K562 (cell line): ENCODE measurements at regions not wholly inside any gene's neighbourhood (a gene's known extent, or its start where the extent isn't known, plus 50 kb on each side); places are given as distances from the start of the nearest gene placed in this dataset.

Experiments used
- ATAC-seq: fragments of 200-7000 bp; cut with Tn5 transposase; 3 replicates; pipeline ENCODE4 v1.9.1; 2020; ENCODE audit warnings: moderate library complexity
- BruUV-seq: library from RNA; stranded (reverse); fragments of 400-500 nt; replicated peaks from 2 replicates; lab custom pipeline; 2021; lab: Mats Ljungman, UMichigan
- CTCF ChIA-PET: fragments of 300-600 bp; formaldehyde crosslinking; extraction: SDS; loops from one replicate; lab custom pipeline; 2021; ENCODE audit warnings: low intra/inter-chr PET ratio; lab: Yijun Ruan, JAX
- POLR2A ChIA-PET: fragments of 300-600, 350-650 bp; sonication (Branson Sonifier 250); formaldehyde crosslinking; extraction: SDS; loops from one replicate; lab custom pipeline; 2021; ENCODE audit warnings: antibody characterized with exemption, inconsistent platforms; lab: Yijun Ruan, JAX
- DNase-seq, 4 experiments: peaks; one replicate each; pipeline versions ENCODE4 v3.0.0 to v3.0.0-alpha.2; 2011 to 2018; ENCODE audit warnings: low spot score in 3 of 4, mixed read lengths in 3 of 4; ENCODE audit errors: extremely low read depth in 1 of 4
- FAIRE-seq: peaks from 2 replicates; lab custom pipeline; 2011; peaks lifted over from hg19 to GRCh38; lab: Jason Lieb, UNC
- H2AFZ ChIP-seq: 2 replicates; pipeline ENCODE4 v1.6.0; 2011; ENCODE audit warnings: low read depth, low read length, control low read depth, inconsistent platforms
- H3K27ac ChIP-seq: fragments of 200-600 bp; 3 replicates; pipeline ENCODE4 v1.8.0; 2011; ENCODE audit warnings: low read depth, mild to moderate bottlenecking, control low read depth, inconsistent platforms, low read length, moderate library complexity, mixed read lengths; ENCODE audit errors: extremely low read depth
- H3K27me3 ChIP-seq, 2 experiments: fragments of 300-600 bp in 1 of 2; 2 replicates in 1 of 2; 3 replicates in 1 of 2; pipeline versions ENCODE4 v1.6.0 to v1.8.0; 2011; ENCODE audit warnings: inconsistent platforms in 2 of 2, low read length in 2 of 2, mild to moderate bottlenecking in 1 of 2, mixed read lengths in 1 of 2, moderate library complexity in 1 of 2; ENCODE audit not compliant: control insufficient read depth in 2 of 2, insufficient read depth in 2 of 2
- H3K36me3 ChIP-seq: fragments of 300-600 bp; 3 replicates; pipeline ENCODE4 v1.8.0; 2011; ENCODE audit warnings: mild to moderate bottlenecking, low read length, inconsistent platforms; ENCODE audit not compliant: control insufficient read depth, insufficient read depth
- H3K4me1 ChIP-seq, 2 experiments: fragments of 200-600 bp in 1 of 2; replicated peaks in 1 of 2; 2 replicates in 1 of 2; 3 replicates in 1 of 2; pipeline versions ENCODE4 v1.5.1 to v1.8.0; 2011; ENCODE audit warnings: inconsistent platforms in 2 of 2, low read length in 2 of 2, mild to moderate bottlenecking in 1 of 2, mixed read lengths in 1 of 2, moderate library complexity in 1 of 2; ENCODE audit not compliant: control insufficient read depth in 2 of 2, insufficient read depth in 2 of 2
- H3K4me2 ChIP-seq: 2 replicates; pipeline ENCODE4 v1.6.1; 2011; ENCODE audit warnings: low read length, control low read depth, inconsistent platforms, mixed read lengths; ENCODE audit not compliant: insufficient read depth
- H3K4me3 ChIP-seq: fragments of 200-600 bp; sonication (generic), shearing (Covaris generic); 2 replicates; pipeline ENCODE4 v1.5.1; 2016; ENCODE audit warnings: control low read depth, inconsistent platforms
- H3K79me2 ChIP-seq: fragments of 200-600 bp; 3 replicates; pipeline ENCODE4 v1.8.0; 2011; ENCODE audit warnings: low read length, inconsistent platforms; ENCODE audit not compliant: control insufficient read depth, insufficient read depth
- H3K9ac ChIP-seq, 2 experiments: 2 replicates each; pipeline versions ENCODE4 v1.6.0 to v1.6.1; 2011; ENCODE audit warnings: low read depth in 2 of 2, low read length in 2 of 2, control low read depth in 1 of 2, inconsistent platforms in 1 of 2, mild to moderate bottlenecking in 1 of 2, mixed read lengths in 1 of 2; ENCODE audit not compliant: insufficient read depth in 1 of 2
- H3K9me1 ChIP-seq: one replicate; pipeline ENCODE4 v1.6.0; 2011; ENCODE audit warnings: inconsistent platforms, mild to moderate bottlenecking, low read length, moderate library complexity; ENCODE audit not compliant: control insufficient read depth, insufficient read depth
- H3K9me3 ChIP-seq: replicated peaks from 2 replicates; pipeline ENCODE4 v1.5.1; 2011; ENCODE audit warnings: low read depth, low read length, inconsistent platforms; ENCODE audit not compliant: control insufficient read depth, insufficient read depth
- H4K20me1 ChIP-seq: replicated peaks from 2 replicates; pipeline ENCODE4 v1.6.1; 2011; ENCODE audit warnings: low read length, inconsistent platforms, mixed read lengths; ENCODE audit not compliant: control insufficient read depth, insufficient read depth
- CSDE1 ChIP-seq, 2 experiments: fragments of 450-650 bp; IDR thresholded peaks; 2 replicates each; pipeline ENCODE4 v1.6.1; 2016; ENCODE audit warnings: mild to moderate bottlenecking in 1 of 2
- IFI16 ChIP-seq: fragments of 250-450 bp; sonication (Bioruptor Pico); IDR thresholded peaks from 2 replicates; pipeline ENCODE4 v2.1.2; 2022; ENCODE audit warnings: mild to moderate bottlenecking, inconsistent platforms
- KDM1A ChIP-seq, 2 experiments: fragments of 450-650 bp; IDR thresholded peaks; 2 replicates each; pipeline ENCODE4 v1.6.1; 2016; ENCODE audit warnings: mild to moderate bottlenecking in 2 of 2
- NR2F6 ChIP-seq: fragments of 450-650 bp; formaldehyde crosslinking; IDR thresholded peaks from 2 replicates; pipeline ENCODE4 v1.4.0; 2020; ENCODE audit warnings: mild to moderate bottlenecking
- PHB ChIP-seq: fragments of 250-450 bp; sonication (Bioruptor Pico); IDR thresholded peaks from 2 replicates; pipeline ENCODE4 v1.5.0; 2021
- POLR2B ChIP-seq: fragments of 450-650 bp; IDR thresholded peaks from 2 replicates; pipeline ENCODE4 v1.6.1; 2018; ENCODE audit warnings: low read depth; ENCODE audit not compliant: partially characterized antibody
- SP2 ChIP-seq: IDR thresholded peaks from 2 replicates; pipeline ENCODE4 v1.6.1; 2011; ENCODE audit warnings: mild to moderate bottlenecking, low read depth, low read length, moderate library complexity; ENCODE audit not compliant: poor library complexity, severe bottlenecking; ENCODE audit errors: extremely low read depth
- SRF ChIP-seq, 2 experiments: fragments of 250-450, 450-650 bp in 1 of 2; sonication (Bioruptor Pico) in 1 of 2; sonication (generic) in 1 of 2; formaldehyde crosslinking; IDR thresholded peaks; 2 replicates each; pipeline versions ENCODE4 v1.5.0 to v1.5.1; 2020 to 2022; ENCODE audit warnings: mild to moderate bottlenecking in 1 of 2, missing genetic modification reagents in 1 of 2
- TBP ChIP-seq: optimal IDR thresholded peaks from 2 replicates; pipeline ENCODE3; 2011; ENCODE audit warnings: low read depth, low read length, improper control_type of control experiment
- TEAD1 ChIP-seq, 2 experiments: fragments of 450-650 bp in 1 of 2; sonication (generic) in 1 of 2; formaldehyde crosslinking; IDR thresholded peaks; 2 replicates each; pipeline versions ENCODE4 v1.4.0 to v1.8.0; 2020 to 2022; ENCODE audit warnings: mild to moderate bottlenecking in 2 of 2, missing genetic modification reagents in 1 of 2
- ZSCAN32 ChIP-seq: fragments of 450-650 bp; formaldehyde crosslinking; IDR thresholded peaks from 2 replicates; pipeline ENCODE4 v1.4.0; 2020; ENCODE audit warnings: mild to moderate bottlenecking, moderate library complexity
- WGBS: fragments of 100-300 bp; shearing (Covaris generic); methylation state at CpG from one replicate; pipeline ENCODE4 v1.1.6; 2016; ENCODE audit warnings: low coverage, mixed read lengths; ENCODE audit not compliant: insufficient coverage; ENCODE audit errors: missing lambda C conversion rate; 5-methylcytosine and 5-hydroxymethylcytosine counted together
- in situ Hi-C: fragments of 300-500 bp; cut with MboI; formaldehyde crosslinking; loops from 4 replicates; pipeline ENCODE4 v1.15.0; 2018; ENCODE audit warnings: inconsistent platforms, mixed read lengths
- intact Hi-C: fragments of 100-400 bp; cut with micrococcal nuclease; formaldehyde crosslinking; loops from 2 replicates; pipeline ENCODE4 v1.14.2; 2022
- TF ChIP-seq, protein P1 (sequence below): fragments of 450-650 bp; IDR thresholded peaks from 2 replicates; pipeline ENCODE4 v1.6.1; 2017; ENCODE audit warnings: mild to moderate bottlenecking, moderate library complexity
- TF ChIP-seq, protein P2 (sequence below): fragments of 250-450 bp; sonication (Bioruptor Pico); IDR thresholded peaks from 2 replicates; pipeline ENCODE4 v1.5.0; 2021; ENCODE audit warnings: mild to moderate bottlenecking, moderate library complexity
- TF ChIP-seq, protein P3 (sequence below): fragments of 250-450 bp; sonication (Bioruptor Pico); IDR thresholded peaks from 2 replicates; pipeline ENCODE4 v1.8.0; 2021; ENCODE audit warnings: moderate library complexity, mild to moderate bottlenecking, inconsistent platforms

DNA sequence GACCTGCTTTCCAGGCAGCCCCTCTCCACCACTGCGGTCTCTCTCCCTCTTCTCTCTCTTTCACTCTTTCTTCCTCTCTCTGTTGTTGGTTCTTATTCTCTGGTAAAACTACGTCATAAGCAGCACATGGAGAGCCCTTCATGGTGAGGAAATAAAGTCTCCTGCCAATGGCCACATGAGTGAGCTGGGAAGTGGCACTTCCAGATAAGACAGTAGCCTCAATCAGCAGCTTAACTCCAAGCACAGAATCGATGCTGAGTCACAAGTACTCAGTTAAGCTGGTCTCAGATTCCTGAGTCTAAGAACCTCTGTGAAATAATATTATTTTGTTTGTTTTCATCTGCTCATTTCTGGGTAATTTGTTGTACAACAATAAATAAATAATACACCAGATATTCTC, 500.1 kb downstream of the GABRG2 start:
- no peak overlapping the region for H3K27ac ChIP-seq
- H3K9me3 ChIP-seq, result no peaks in the 10 kb centered on the region
- intact Hi-C loops, result no loop called here
- CTCF ChIA-PET, result no interaction called here
- H2AFZ ChIP-seq, result no peak overlapping the region
- no peak overlapping the region for H3K4me3 ChIP-seq
- no peak for FAIRE-seq
- H3K9me1 ChIP-seq, result no peaks in the 10 kb centered on the region
- H3K27me3 ChIP-seq, result no peaks in the 10 kb centered on the region
- no peak overlapping the region for H3K9ac ChIP-seq
- H3K36me3 ChIP-seq, result no peaks in the 10 kb centered on the region
- H3K79me2 ChIP-seq, result no peaks in the 10 kb centered on the region
- no peak for DNase-seq
- H3K4me2 ChIP-seq, result no peak overlapping the region
- in situ Hi-C loops, result no loop called here
- WGBS, result 0% methylated on average over 2 of the region's 3 CpGs
- no TSS peak for BruUV-seq
- no peaks in the 10 kb centered on the region for H3K4me1 ChIP-seq
- POLR2A ChIA-PET, result no interaction called here
- H4K20me1 ChIP-seq, result no peaks in the 10 kb centered on the region
- ATAC-seq, result no peak
- TF ChIP-seq KDM1A (IDR thresholded peaks at IDR 0.05) (no peak), SRF (CRISPR knock-in tag; IDR thresholded peaks at IDR 0.05) (no peak), ZSCAN32 (CRISPR knock-in tag) (no peak), TBP (no peak)

DNA sequence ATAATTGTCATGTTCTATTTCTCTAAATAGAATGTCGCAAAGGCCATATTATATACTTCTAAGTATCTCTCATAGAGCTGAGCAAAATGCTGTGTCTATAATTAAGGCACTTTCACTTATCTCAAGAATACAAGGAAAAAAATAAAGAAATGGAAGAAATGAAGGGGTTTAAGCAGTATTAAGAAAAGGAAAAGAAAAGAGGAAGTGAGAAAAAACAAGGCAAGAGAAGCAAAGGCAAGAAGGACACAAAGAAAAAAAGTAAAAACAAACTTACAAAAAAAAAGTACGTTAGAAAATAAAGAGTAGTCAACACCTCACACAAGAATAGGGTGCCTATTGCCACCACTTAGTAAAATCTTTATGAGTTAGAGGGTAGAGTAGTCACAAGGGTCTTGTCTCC, 506.2 kb downstream of the GABRG2 start:
- no peak for DNase-seq
- Histone ChIP-seq H2AFZ (no peak overlapping the region), H3K9ac (no peak overlapping the region), H4K20me1 (no peaks in the 10 kb centered on the region), H3K36me3 (no peaks in the 10 kb centered on the region), H3K4me1 (no peaks in the 10 kb centered on the region), H3K9me3 (no peaks in the 10 kb centered on the region), H3K9me1 (no peaks in the 10 kb centered on the region), H3K27ac (no peak overlapping the region), H3K4me2 (no peak overlapping the region), H3K79me2 (no peaks in the 10 kb centered on the region), H3K27me3 (no peaks in the 10 kb centered on the region), H3K4me3 (no peak overlapping the region)
- FAIRE-seq, result no peak
- in situ Hi-C loops (no loop called here), intact Hi-C loops (no loop called here)
- ATAC-seq, result no peak
- BruUV-seq, result no TSS peak
- WGBS, result 0% methylated on average over 2 of the region's 2 CpGs
- ChIA-PET CTCF (no interaction called here), POLR2A (no interaction called here)
- TF ChIP-seq PHB (CRISPR knock-in tag) (no peak), SP2 (no peak), TEAD1 (CRISPR knock-in tag; IDR thresholded peaks at IDR 0.05) (no peak), NR2F6 (no peak), IFI16 (CRISPR knock-in tag) (no peak), CSDE1 (IDR thresholded peaks at IDR 0.05) (no peak), POLR2B (no peak)
- TF ChIP-seq, protein P1, sequence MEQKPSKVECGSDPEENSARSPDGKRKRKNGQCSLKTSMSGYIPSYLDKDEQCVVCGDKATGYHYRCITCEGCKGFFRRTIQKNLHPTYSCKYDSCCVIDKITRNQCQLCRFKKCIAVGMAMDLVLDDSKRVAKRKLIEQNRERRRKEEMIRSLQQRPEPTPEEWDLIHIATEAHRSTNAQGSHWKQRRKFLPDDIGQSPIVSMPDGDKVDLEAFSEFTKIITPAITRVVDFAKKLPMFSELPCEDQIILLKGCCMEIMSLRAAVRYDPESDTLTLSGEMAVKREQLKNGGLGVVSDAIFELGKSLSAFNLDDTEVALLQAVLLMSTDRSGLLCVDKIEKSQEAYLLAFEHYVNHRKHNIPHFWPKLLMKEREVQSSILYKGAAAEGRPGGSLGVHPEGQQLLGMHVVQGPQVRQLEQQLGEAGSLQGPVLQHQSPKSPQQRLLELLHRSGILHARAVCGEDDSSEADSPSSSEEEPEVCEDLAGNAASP, result no peak
- TF ChIP-seq, protein P2, sequence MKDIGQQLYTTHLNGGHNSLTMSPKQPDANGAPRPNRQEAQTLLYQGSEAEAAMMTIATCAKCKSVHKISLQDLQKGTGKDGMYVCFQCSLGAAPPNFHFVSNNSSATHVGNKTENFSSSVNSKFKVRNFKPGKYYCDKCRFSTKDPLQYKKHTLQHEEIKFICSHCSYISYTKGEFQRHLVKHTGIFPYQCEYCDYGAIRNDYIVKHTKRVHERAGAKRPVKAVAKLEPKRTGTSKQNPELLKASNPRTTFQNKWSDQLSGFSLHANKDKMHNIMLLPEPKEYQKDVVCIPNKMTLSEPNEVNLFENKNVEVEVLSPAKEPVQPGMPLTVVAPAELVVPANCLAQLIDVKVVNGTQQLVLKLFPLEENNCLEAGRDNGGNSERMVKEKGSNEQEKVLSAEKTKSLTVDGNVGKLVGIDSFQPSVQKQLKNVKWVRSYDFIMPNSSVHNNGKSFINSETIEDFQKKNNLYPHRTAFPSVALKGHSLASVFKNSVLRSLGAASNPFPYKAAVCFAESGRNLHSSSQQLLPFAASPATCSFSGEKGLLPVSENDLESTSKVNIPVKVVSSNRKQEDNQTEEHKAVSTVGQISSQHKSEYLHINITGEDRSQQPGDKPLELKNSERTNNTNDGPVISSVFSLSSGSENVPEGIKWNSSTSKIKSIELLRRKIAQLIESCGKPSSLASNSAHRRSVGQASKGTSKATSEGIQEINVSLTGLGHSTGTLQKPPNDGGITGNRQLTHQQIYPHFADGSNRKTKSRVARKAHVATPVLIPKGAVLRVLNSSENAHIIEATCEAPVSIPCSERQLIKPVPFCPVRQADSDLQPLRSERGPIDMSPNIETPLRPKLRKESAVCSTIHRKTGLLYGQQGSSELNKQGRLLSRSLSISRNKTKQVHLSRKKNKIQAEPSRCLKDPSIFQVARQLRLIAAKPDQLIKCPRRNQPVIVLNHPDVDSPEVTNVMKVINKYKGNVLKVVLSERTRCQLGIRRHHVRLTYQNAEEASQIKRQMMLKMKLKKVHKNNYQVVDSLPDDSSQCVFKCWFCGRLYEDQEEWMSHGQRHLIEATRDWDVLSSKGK (CRISPR knock-in tag), result no peak
- TF ChIP-seq, protein P3, sequence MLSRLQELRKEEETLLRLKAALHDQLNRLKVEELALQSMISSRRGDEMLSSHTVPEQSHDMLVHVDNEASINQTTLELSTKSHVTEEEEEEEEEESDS, result no peak
